ENCODE measurements at regions not wholly inside any gene's neighbourhood (a gene's known extent, or its start where the extent isn't known, plus 50 kb on each side); places are given as distances from the start of the nearest gene placed in this dataset.

GRCh38 chr12:128009108-128009507 lies 257.9 kb upstream of the TMEM132C start:
- Histone ChIP-seq H3K27ac (ENCODE audit: low read depth in 1 of 2, low read length in 1 of 2) (no peak overlapping the region), H3K27me3 (ENCODE audit: control insufficient read depth in 2 of 2, insufficient read depth in 1 of 2, low read length in 1 of 2) (no peaks in the 10 kb centered on the region), H3K36me3 (ENCODE audit: control insufficient read depth in 2 of 2, insufficient read depth in 2 of 2, low read length in 1 of 2) (no peaks in the 10 kb centered on the region), H3K4me3 (ENCODE audit: low read length in 2 of 2) (no peak overlapping the region), H3K9me3 (ENCODE audit: control insufficient read depth in 2 of 2, insufficient read depth in 1 of 2, low read length in 1 of 2) (no peaks in the 10 kb centered on the region), H3K4me1 (ENCODE audit: control insufficient read depth in 2 of 2, insufficient read depth in 2 of 2, low read length in 2 of 2) (no peaks in the 10 kb centered on the region)
- DNase-seq (ENCODE audit: low read depth in 6 of 9, low spot score in 9 of 9), result no peak
- WGBS, result 94% methylated on average over 8 of the region's 8 CpGs

GRCh38 chr12:128012110-128012509 lies 254.9 kb upstream of the TMEM132C start:
- no peaks in the 10 kb centered on the region for H3K36me3 ChIP-seq (ENCODE audit: control insufficient read depth in 2 of 2, insufficient read depth in 2 of 2, low read length in 1 of 2)
- no peaks in the 10 kb centered on the region for H3K4me1 ChIP-seq (ENCODE audit: control insufficient read depth in 2 of 2, insufficient read depth in 2 of 2, low read length in 2 of 2)
- H3K27ac ChIP-seq (ENCODE audit: low read depth in 1 of 2, low read length in 1 of 2), result no peak overlapping the region
- H3K4me3 ChIP-seq (ENCODE audit: low read length in 2 of 2), result no peak overlapping the region
- H3K27me3 ChIP-seq (ENCODE audit: control insufficient read depth in 2 of 2, insufficient read depth in 1 of 2, low read length in 1 of 2), result no peaks in the 10 kb centered on the region
- no peaks in the 10 kb centered on the region for H3K9me3 ChIP-seq (ENCODE audit: control insufficient read depth in 2 of 2, insufficient read depth in 1 of 2, low read length in 1 of 2)
- DNase-seq (ENCODE audit: low read depth in 6 of 9, low spot score in 9 of 9), result no peak

- no peaks in the 10 kb centered on the region for H3K36me3 ChIP-seq (ENCODE audit: control insufficient read depth in 2 of 2, insufficient read depth in 2 of 2, low read length in 1 of 2)
- no peak for DNase-seq (ENCODE audit: low read depth in 6 of 9, low spot score in 9 of 9)
- H3K27ac ChIP-seq (ENCODE audit: low read depth in 1 of 2, low read length in 1 of 2), result no peak overlapping the region
- no peaks in the 10 kb centered on the region for H3K4me1 ChIP-seq (ENCODE audit: control insufficient read depth in 2 of 2, insufficient read depth in 2 of 2, low read length in 2 of 2)
- no peaks in the 10 kb centered on the region for H3K27me3 ChIP-seq (ENCODE audit: control insufficient read depth in 2 of 2, insufficient read depth in 1 of 2, low read length in 1 of 2)
- H3K4me3 ChIP-seq (ENCODE audit: low read length in 2 of 2), result no peak overlapping the region
- WGBS, result 92% methylated on average over 3 of the region's 3 CpGs
- H3K9me3 ChIP-seq (ENCODE audit: control insufficient read depth in 2 of 2, insufficient read depth in 1 of 2, low read length in 1 of 2), result no peaks in the 10 kb centered on the region
Measured at GRCh38 chr12:128015276-128015675, 251.7 kb upstream of the TMEM132C start.

GRCh38 chr12:128018067-128018466 lies 248.9 kb upstream of the TMEM132C start:
- no peaks in the 10 kb centered on the region for H3K27me3 ChIP-seq (ENCODE audit: control insufficient read depth in 2 of 2, insufficient read depth in 1 of 2, low read length in 1 of 2)
- no peak overlapping the region for H3K4me3 ChIP-seq (ENCODE audit: low read length in 2 of 2)
- 87% methylated on average over 10 of the region's 10 CpGs for WGBS
- DNase-seq (ENCODE audit: low read depth in 6 of 9, low spot score in 9 of 9), result no peak
- no peaks in the 10 kb centered on the region for H3K9me3 ChIP-seq (ENCODE audit: control insufficient read depth in 2 of 2, insufficient read depth in 1 of 2, low read length in 1 of 2)
- H3K27ac ChIP-seq (ENCODE audit: low read depth in 1 of 2, low read length in 1 of 2), result no peak overlapping the region
- no peaks in the 10 kb centered on the region for H3K4me1 ChIP-seq (ENCODE audit: control insufficient read depth in 2 of 2, insufficient read depth in 2 of 2, low read length in 2 of 2)
- H3K36me3 ChIP-seq (ENCODE audit: control insufficient read depth in 2 of 2, insufficient read depth in 2 of 2, low read length in 1 of 2), result no peaks in the 10 kb centered on the region

GRCh38 chr12:128019996-128020544 lies 246.9 kb upstream of the TMEM132C start:
- no peak overlapping the region for H3K4me3 ChIP-seq (ENCODE audit: low read length in 2 of 2)
- WGBS, result 81% methylated on average over 9 of the region's 9 CpGs
- no peak overlapping the region for H3K27ac ChIP-seq (ENCODE audit: low read depth in 1 of 2, low read length in 1 of 2)
- no peaks in the 10 kb centered on the region for H3K36me3 ChIP-seq (ENCODE audit: control insufficient read depth in 2 of 2, insufficient read depth in 2 of 2, low read length in 1 of 2)
- no peaks in the 10 kb centered on the region for H3K27me3 ChIP-seq (ENCODE audit: control insufficient read depth in 2 of 2, insufficient read depth in 1 of 2, low read length in 1 of 2)
- H3K4me1 ChIP-seq (ENCODE audit: control insufficient read depth in 2 of 2, insufficient read depth in 2 of 2, low read length in 2 of 2), result no peaks in the 10 kb centered on the region
- no peak for DNase-seq (ENCODE audit: low read depth in 6 of 9, low spot score in 9 of 9)
- no peaks in the 10 kb centered on the region for H3K9me3 ChIP-seq (ENCODE audit: control insufficient read depth in 2 of 2, insufficient read depth in 1 of 2, low read length in 1 of 2)

- Histone ChIP-seq H3K27me3 (ENCODE audit: control insufficient read depth in 2 of 2, insufficient read depth in 1 of 2, low read length in 1 of 2) (no peaks in the 10 kb centered on the region), H3K4me1 (ENCODE audit: control insufficient read depth in 2 of 2, insufficient read depth in 2 of 2, low read length in 2 of 2) (no peaks in the 10 kb centered on the region), H3K36me3 (ENCODE audit: control insufficient read depth in 2 of 2, insufficient read depth in 2 of 2, low read length in 1 of 2) (no peaks in the 10 kb centered on the region), H3K9me3 (ENCODE audit: control insufficient read depth in 2 of 2, insufficient read depth in 1 of 2, low read length in 1 of 2) (no peaks in the 10 kb centered on the region), H3K4me3 (ENCODE audit: low read length in 2 of 2) (no peak overlapping the region), H3K27ac (ENCODE audit: low read depth in 1 of 2, low read length in 1 of 2) (no peak overlapping the region)
- 79% methylated on average over 2 of the region's 2 CpGs for WGBS
- DNase-seq (ENCODE audit: low read depth in 6 of 9, low spot score in 9 of 9), result no peak
Measured at GRCh38 chr12:128021561-128021960, 245.4 kb upstream of the TMEM132C start.

- H3K27me3 ChIP-seq (ENCODE audit: control insufficient read depth in 2 of 2, insufficient read depth in 1 of 2, low read length in 1 of 2), result no peaks in the 10 kb centered on the region
- no peak overlapping the region for H3K27ac ChIP-seq (ENCODE audit: low read depth in 1 of 2, low read length in 1 of 2)
- no peak overlapping the region for H3K4me3 ChIP-seq (ENCODE audit: low read length in 2 of 2)
- DNase-seq (ENCODE audit: low read depth in 6 of 9, low spot score in 9 of 9), result no peak
- H3K4me1 ChIP-seq (ENCODE audit: control insufficient read depth in 2 of 2, insufficient read depth in 2 of 2, low read length in 2 of 2), result no peaks in the 10 kb centered on the region
- H3K36me3 ChIP-seq (ENCODE audit: control insufficient read depth in 2 of 2, insufficient read depth in 2 of 2, low read length in 1 of 2), result no peaks in the 10 kb centered on the region
- WGBS, result 83% methylated on average over 9 of the region's 9 CpGs
- peaks cover 0 to 1% of the 10 kb centered on the region in 2 donors for H3K9me3 ChIP-seq (ENCODE audit: control insufficient read depth in 2 of 2, insufficient read depth in 1 of 2, low read length in 1 of 2)
Measured at GRCh38 chr12:128025589-128026245, 241.3 kb upstream of the TMEM132C start.

- Histone ChIP-seq H3K27ac (ENCODE audit: low read depth in 1 of 2, low read length in 1 of 2) (no peak overlapping the region), H3K27me3 (ENCODE audit: control insufficient read depth in 2 of 2, insufficient read depth in 1 of 2, low read length in 1 of 2) (no peaks in the 10 kb centered on the region), H3K4me1 (ENCODE audit: control insufficient read depth in 2 of 2, insufficient read depth in 2 of 2, low read length in 2 of 2) (no peaks in the 10 kb centered on the region), H3K4me3 (ENCODE audit: low read length in 2 of 2) (no peak overlapping the region), H3K36me3 (ENCODE audit: control insufficient read depth in 2 of 2, insufficient read depth in 2 of 2, low read length in 1 of 2) (no peaks in the 10 kb centered on the region), H3K9me3 (ENCODE audit: control insufficient read depth in 2 of 2, insufficient read depth in 1 of 2, low read length in 1 of 2) (peaks cover 0 to 1% of the 10 kb centered on the region in 2 donors)
- WGBS, result 74% methylated on average over 6 of the region's 6 CpGs
- no peak for DNase-seq (ENCODE audit: low read depth in 6 of 9, low spot score in 9 of 9)
Measured at GRCh38 chr12:128026696-128027574, 240.0 kb upstream of the TMEM132C start.

- Histone ChIP-seq H3K4me3 (ENCODE audit: low read length in 2 of 2) (no peak overlapping the region), H3K27ac (ENCODE audit: low read depth in 1 of 2, low read length in 1 of 2) (no peak overlapping the region), H3K27me3 (ENCODE audit: control insufficient read depth in 2 of 2, insufficient read depth in 1 of 2, low read length in 1 of 2) (no peaks in the 10 kb centered on the region), H3K9me3 (ENCODE audit: control insufficient read depth in 2 of 2, insufficient read depth in 1 of 2, low read length in 1 of 2) (peaks cover 0 to 1% of the 10 kb centered on the region in 2 donors), H3K36me3 (ENCODE audit: control insufficient read depth in 2 of 2, insufficient read depth in 2 of 2, low read length in 1 of 2) (no peaks in the 10 kb centered on the region), H3K4me1 (ENCODE audit: control insufficient read depth in 2 of 2, insufficient read depth in 2 of 2, low read length in 2 of 2) (no peaks in the 10 kb centered on the region)
- no peak for DNase-seq (ENCODE audit: low read depth in 6 of 9, low spot score in 9 of 9)
- 77% methylated on average over 2 of the region's 2 CpGs for WGBS
Measured at GRCh38 chr12:128033473-128033872, 233.5 kb upstream of the TMEM132C start.
